Stimulated activated effector memory CD8-positive, alpha-beta T cell treated with anti-CD3 and anti-CD28 coated beads, Interleukin-12 subunit alpha, Interleukin-12 subunit beta, amount 100 ng/mL, for 72 hours (primary cell): ENCODE measurements at regions not wholly inside any gene's neighbourhood (a gene's known extent, or its start where the extent isn't known, plus 50 kb on each side); places are given as distances from the start of the nearest gene placed in this dataset.
"Not testable (repeated sequence)": the region's sequence is repeated elsewhere in the genome, so short reads cannot be mapped to it uniquely, and the experiment has no call there.

Source experiments
- ATAC-seq: fragments of 150-1000 bp; cut with Tn5 transposase; 2 replicates; pipeline ENCODE4 v1.10.0; 2021
- DNase-seq, 2 donors: peaks; one replicate each; pipeline ENCODE4 v3.0.0; 2021 to 2022; ENCODE audit warnings: low spot score in 2 of 2
- H3K27ac Mint-ChIP-seq: one replicate; pipeline ENCODE4 v1.8.0; 2022; ENCODE audit warnings: mild to moderate bottlenecking, mixed read lengths
- H3K36me3 Mint-ChIP-seq: one replicate; pipeline ENCODE4 v1.8.0; 2022; ENCODE audit warnings: mild to moderate bottlenecking, mixed read lengths
- H3K4me1 Mint-ChIP-seq: one replicate; pipeline ENCODE4 v1.8.0; 2022; ENCODE audit warnings: mixed read lengths
- H3K4me3 Mint-ChIP-seq: one replicate; pipeline ENCODE4 v1.8.0; 2022; ENCODE audit warnings: mild to moderate bottlenecking, mixed read lengths
- H3K9me3 Mint-ChIP-seq: one replicate; pipeline ENCODE4 v1.8.0; 2022; ENCODE audit warnings: mixed read lengths

- Mint-ChIP-seq H3K9me3 (peaks cover 5% of the 10 kb centered on the region), H3K27ac (no peak overlapping the region), H3K4me1 (no peaks in the 10 kb centered on the region), H3K36me3 (no peaks in the 10 kb centered on the region), H3K4me3 (no peak overlapping the region)
- DNase-seq (no peak), ATAC-seq (no peak)
Measured at GRCh38 chr13:66237411-66238062, 992.6 kb downstream of the PCDH9 start.

GRCh38 chr13:66234159-66234558 lies 996.0 kb downstream of the PCDH9 start:
- Mint-ChIP-seq H3K4me1 (no peaks in the 10 kb centered on the region), H3K4me3 (no peak overlapping the region), H3K27ac (no peak overlapping the region), H3K9me3 (peaks cover 13% of the 10 kb centered on the region), H3K36me3 (no peaks in the 10 kb centered on the region)
- ATAC-seq (no peak), DNase-seq (no peak)

- ATAC-seq, H3K4me1 Mint-ChIP-seq, DNase-seq, H3K4me3 Mint-ChIP-seq, H3K27ac Mint-ChIP-seq, H3K36me3 Mint-ChIP-seq: not testable (repeated sequence)
- peaks cover 20% of the 10 kb centered on the region for H3K9me3 Mint-ChIP-seq
Measured at GRCh38 chr13:66231958-66232357, 998.2 kb downstream of the PCDH9 start.

- ATAC-seq, result no peak
- Mint-ChIP-seq H3K4me1 (no peaks in the 10 kb centered on the region), H3K9me3 (peaks cover 16% of the 10 kb centered on the region), H3K36me3 (no peaks in the 10 kb centered on the region), H3K27ac (no peak overlapping the region), H3K4me3 (no peak overlapping the region)
- DNase-seq, result no peak
Measured at GRCh38 chr13:66225072-66225471, 1005.1 kb downstream of the PCDH9 start.

- no peaks in the 10 kb centered on the region for H3K4me1 Mint-ChIP-seq
- no peak overlapping the region for H3K27ac Mint-ChIP-seq
- ATAC-seq (no peak), DNase-seq (no peak)
- H3K36me3 Mint-ChIP-seq, result no peaks in the 10 kb centered on the region
- no peak overlapping the region for H3K4me3 Mint-ChIP-seq
- peaks cover 14% of the 10 kb centered on the region for H3K9me3 Mint-ChIP-seq
Measured at GRCh38 chr13:66224663-66225062, 1005.5 kb downstream of the PCDH9 start.

- Mint-ChIP-seq H3K36me3 (no peaks in the 10 kb centered on the region), H3K4me1 (no peaks in the 10 kb centered on the region), H3K4me3 (no peak overlapping the region), H3K9me3 (peaks cover 16% of the 10 kb centered on the region), H3K27ac (no peak overlapping the region)
- ATAC-seq (peak; percentile 43), DNase-seq (no peak)
Measured at GRCh38 chr13:66222926-66223325, 1007.2 kb downstream of the PCDH9 start.

GRCh38 chr13:66222127-66222526 lies 1008.0 kb downstream of the PCDH9 start:
- Mint-ChIP-seq H3K36me3 (no peaks in the 10 kb centered on the region), H3K9me3 (peaks cover 11% of the 10 kb centered on the region), H3K27ac (no peak overlapping the region), H3K4me1 (no peaks in the 10 kb centered on the region), H3K4me3 (no peak overlapping the region)
- DNase-seq (no peak), ATAC-seq (peak; percentile 24)

GRCh38 chr13:66219506-66219905 lies 1010.6 kb downstream of the PCDH9 start:
- Mint-ChIP-seq H3K27ac (no peak overlapping the region), H3K4me3 (no peak overlapping the region), H3K9me3 (peaks cover 13% of the 10 kb centered on the region)

GRCh38 chr13:66218583-66218982 lies 1011.6 kb downstream of the PCDH9 start:
- ATAC-seq (no peak), DNase-seq (no peak)
- no peaks in the 10 kb centered on the region for H3K4me1 Mint-ChIP-seq
- peaks cover 9% of the 10 kb centered on the region for H3K9me3 Mint-ChIP-seq
- no peak overlapping the region for H3K27ac Mint-ChIP-seq
- H3K36me3 Mint-ChIP-seq, result no peaks in the 10 kb centered on the region
- no peak overlapping the region for H3K4me3 Mint-ChIP-seq

More at GRCh38 chr13:66219506-66219905, 1010.6 kb downstream of the PCDH9 start:
- ATAC-seq (no peak), DNase-seq (no peak)
- Mint-ChIP-seq H3K4me1 (no peaks in the 10 kb centered on the region), H3K36me3 (no peaks in the 10 kb centered on the region)

- ATAC-seq (no peak), DNase-seq (no peak)
- H3K4me1 Mint-ChIP-seq, result no peaks in the 10 kb centered on the region
- H3K9me3 Mint-ChIP-seq, result peaks cover 11% of the 10 kb centered on the region
- H3K4me3 Mint-ChIP-seq, result no peak overlapping the region
- H3K27ac Mint-ChIP-seq, result no peak overlapping the region
- H3K36me3 Mint-ChIP-seq, result no peaks in the 10 kb centered on the region
Measured at GRCh38 chr13:66216728-66217127, 1013.4 kb downstream of the PCDH9 start.

GRCh38 chr13:66214467-66214866 lies 1015.7 kb downstream of the PCDH9 start:
- no peaks in the 10 kb centered on the region for H3K36me3 Mint-ChIP-seq
- no peaks in the 10 kb centered on the region for H3K4me1 Mint-ChIP-seq
- peaks cover 16% of the 10 kb centered on the region for H3K9me3 Mint-ChIP-seq
- no peak overlapping the region for H3K4me3 Mint-ChIP-seq
- no peak for ATAC-seq
- DNase-seq, result no peak
- H3K27ac Mint-ChIP-seq, result no peak overlapping the region

GRCh38 chr13:66212511-66212910 lies 1017.6 kb downstream of the PCDH9 start:
- no peak overlapping the region for H3K4me3 Mint-ChIP-seq
- no peaks in the 10 kb centered on the region for H3K4me1 Mint-ChIP-seq
- no peak for ATAC-seq
- peaks cover 13% of the 10 kb centered on the region for H3K9me3 Mint-ChIP-seq
- no peaks in the 10 kb centered on the region for H3K36me3 Mint-ChIP-seq
- H3K27ac Mint-ChIP-seq, result no peak overlapping the region
- no peak for DNase-seq

- Mint-ChIP-seq H3K4me3 (no peak overlapping the region), H3K9me3 (peaks cover 8% of the 10 kb centered on the region), H3K27ac (no peak overlapping the region), H3K36me3 (no peaks in the 10 kb centered on the region), H3K4me1 (no peaks in the 10 kb centered on the region)
- ATAC-seq, result no peak
- no peak for DNase-seq
Measured at GRCh38 chr13:66210677-66211076, 1019.5 kb downstream of the PCDH9 start.

GRCh38 chr13:66208589-66208988 lies 1021.5 kb downstream of the PCDH9 start:
- DNase-seq (no peak), ATAC-seq (no peak)
- H3K27ac Mint-ChIP-seq, result no peak overlapping the region
- no peak overlapping the region for H3K4me3 Mint-ChIP-seq
- H3K4me1 Mint-ChIP-seq, result no peaks in the 10 kb centered on the region
- no peaks in the 10 kb centered on the region for H3K36me3 Mint-ChIP-seq
- H3K9me3 Mint-ChIP-seq, result peaks cover 7% of the 10 kb centered on the region

- no peaks in the 10 kb centered on the region for H3K4me1 Mint-ChIP-seq
- no peaks in the 10 kb centered on the region for H3K36me3 Mint-ChIP-seq
- no peak overlapping the region for H3K27ac Mint-ChIP-seq
- no peak overlapping the region for H3K4me3 Mint-ChIP-seq
- ATAC-seq (no peak), DNase-seq (no peak)
- H3K9me3 Mint-ChIP-seq, result peaks cover 7% of the 10 kb centered on the region
Measured at GRCh38 chr13:66207610-66208009, 1022.5 kb downstream of the PCDH9 start.

GRCh38 chr13:66205807-66206206 lies 1024.3 kb downstream of the PCDH9 start:
- no peaks in the 10 kb centered on the region for H3K4me1 Mint-ChIP-seq
- no peak overlapping the region for H3K27ac Mint-ChIP-seq
- H3K4me3 Mint-ChIP-seq, result no peak overlapping the region
- ATAC-seq, result no peak
- peaks cover 2% of the 10 kb centered on the region for H3K9me3 Mint-ChIP-seq
- H3K36me3 Mint-ChIP-seq, result no peaks in the 10 kb centered on the region
- DNase-seq, result no peak

GRCh38 chr13:66200555-66200954 lies 1029.6 kb downstream of the PCDH9 start:
- DNase-seq (no peak), ATAC-seq (no peak)
- Mint-ChIP-seq H3K4me3 (no peak overlapping the region), H3K36me3 (no peaks in the 10 kb centered on the region), H3K4me1 (no peaks in the 10 kb centered on the region), H3K9me3 (peaks cover 4% of the 10 kb centered on the region), H3K27ac (no peak overlapping the region)
